ENCODE measurements at regions not wholly inside any gene's neighbourhood (a gene's known extent, or its start where the extent isn't known, plus 50 kb on each side); places are given as distances from the start of the nearest gene placed in this dataset.

- TF ChIP-seq CTCF (IDR thresholded peaks at IDR 0.05) = no peak
- TF ChIP-seq, protein P1, sequence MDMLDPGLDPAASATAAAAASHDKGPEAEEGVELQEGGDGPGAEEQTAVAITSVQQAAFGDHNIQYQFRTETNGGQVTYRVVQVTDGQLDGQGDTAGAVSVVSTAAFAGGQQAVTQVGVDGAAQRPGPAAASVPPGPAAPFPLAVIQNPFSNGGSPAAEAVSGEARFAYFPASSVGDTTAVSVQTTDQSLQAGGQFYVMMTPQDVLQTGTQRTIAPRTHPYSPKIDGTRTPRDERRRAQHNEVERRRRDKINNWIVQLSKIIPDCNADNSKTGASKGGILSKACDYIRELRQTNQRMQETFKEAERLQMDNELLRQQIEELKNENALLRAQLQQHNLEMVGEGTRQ (IDR thresholded peaks at IDR 0.05; ENCODE audit: borderline replicate concordance, low read depth, low read length) = no peak
These were observed 93.9 kb upstream of the ITGA1 start for GRCh38 chr5:52693836-52694235.
